ENCODE measurements at regions not wholly inside any gene's neighbourhood (a gene's known extent, or its start where the extent isn't known, plus 50 kb on each side); places are given as distances from the start of the nearest gene placed in this dataset.

GRCh38 chr15:47959617-47960413, 161.0 kb upstream of the SLC24A5 start:
- TF ChIP-seq CTCF (IDR thresholded peaks at IDR 0.05), result no peak
- TF ChIP-seq POLR2A (IDR thresholded peaks at IDR 0.05), result no peak
